Thymus (tissue), 11 donors: ENCODE measurements at regions not wholly inside any gene's neighbourhood (a gene's known extent, or its start where the extent isn't known, plus 50 kb on each side); places are given as distances from the start of the nearest gene placed in this dataset.

Source experiments
- DNase-seq, 9 donors: peaks; one replicate each; pipeline ENCODE4 v3.0.0-alpha.2; 2013; ENCODE audit warnings: low spot score in 9 of 9, low read depth in 6 of 9, missing footprints in 1 of 9
- H3K27ac ChIP-seq, 2 donors: one replicate each; pipeline ENCODE4 v1.5.1; 2013; ENCODE audit warnings: control low read depth in 1 of 2, low read depth in 1 of 2, low read length in 1 of 2, mild to moderate bottlenecking in 1 of 2, moderate library complexity in 1 of 2
- H3K27me3 ChIP-seq, 2 donors: one replicate each; pipeline ENCODE4 v1.5.1; 2013; ENCODE audit warnings: low read length in 1 of 2; ENCODE audit not compliant: control insufficient read depth in 2 of 2, insufficient read depth in 1 of 2
- H3K36me3 ChIP-seq, 2 donors: one replicate each; pipeline ENCODE4 v1.5.1; 2013; ENCODE audit warnings: low read length in 1 of 2, mild to moderate bottlenecking in 1 of 2, moderate library complexity in 1 of 2; ENCODE audit not compliant: control insufficient read depth in 2 of 2, insufficient read depth in 2 of 2
- H3K4me1 ChIP-seq, 2 donors: one replicate each; pipeline ENCODE4 v1.5.1; 2013; ENCODE audit warnings: low read length in 2 of 2; ENCODE audit not compliant: control insufficient read depth in 2 of 2, insufficient read depth in 2 of 2
- H3K4me3 ChIP-seq, 2 donors: one replicate each; pipeline ENCODE4 v1.5.1; 2013; ENCODE audit warnings: low read length in 2 of 2, control low read depth in 1 of 2, mild to moderate bottlenecking in 1 of 2
- H3K9me3 ChIP-seq, 2 donors: one replicate each; pipeline ENCODE4 v1.5.1; 2013; ENCODE audit warnings: low read length in 1 of 2, mild to moderate bottlenecking in 1 of 2; ENCODE audit not compliant: control insufficient read depth in 2 of 2, insufficient read depth in 1 of 2
- WGBS: extraction: QIAGEN DNeasy Blood & Tissue Kit; methylation state at CpG from one replicate; pipeline ENCODE4 v1.1.7; 2013; 5-methylcytosine and 5-hydroxymethylcytosine counted together
- donor health status: healthy.

DNA sequence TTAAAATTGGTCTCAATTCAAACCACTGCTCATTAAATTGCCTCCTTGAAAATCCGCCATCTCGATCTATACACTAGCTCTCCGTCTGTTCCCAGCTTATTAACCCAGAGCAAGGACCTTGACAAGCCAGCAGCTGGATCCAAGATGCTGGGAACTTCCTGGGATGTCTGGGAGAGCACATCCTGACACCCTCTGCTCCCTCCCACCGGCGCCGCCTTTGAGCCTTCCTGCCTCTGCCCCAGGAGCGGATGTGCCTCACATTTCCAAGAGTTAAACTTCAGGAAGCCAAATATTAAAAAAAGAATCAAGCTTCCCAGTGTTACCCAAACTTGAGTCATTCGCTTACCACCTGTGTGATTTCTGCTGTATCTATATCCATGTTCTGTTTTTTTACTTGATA is 107.9 kb downstream of the HAPSTR1 start:
- H3K27me3 ChIP-seq: no peaks in the 10 kb centered on the region
- H3K4me1 ChIP-seq: no peaks in the 10 kb centered on the region
- H3K36me3 ChIP-seq: no peaks in the 10 kb centered on the region
- no peaks in the 10 kb centered on the region for H3K9me3 ChIP-seq
- H3K4me3 ChIP-seq: no peak overlapping the region
- no peak overlapping the region for H3K27ac ChIP-seq
- WGBS: 76% methylated on average over 8 of the region's 8 CpGs
- DNase-seq: no peak

DNA sequence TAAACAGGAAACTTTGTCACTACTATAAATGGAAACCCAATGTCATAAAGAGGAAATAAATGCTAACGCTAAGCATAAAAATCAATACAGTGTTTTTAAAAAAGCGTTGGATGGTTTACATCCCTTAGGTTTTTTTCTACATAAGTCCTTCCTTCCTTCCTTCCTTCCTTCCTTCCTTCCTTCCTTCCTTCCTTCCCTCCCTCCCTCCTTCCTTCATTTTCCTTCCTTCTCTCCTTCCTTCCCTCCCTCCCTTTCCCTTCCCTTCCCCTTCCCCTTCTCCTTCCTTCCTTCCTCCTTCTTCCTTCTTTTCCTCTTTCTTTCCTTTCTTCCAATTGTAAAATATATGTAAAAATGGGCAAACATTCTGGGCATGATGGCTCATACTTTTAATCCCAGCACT is 108.3 kb downstream of the HAPSTR1 start:
- H3K27me3 ChIP-seq: no peaks in the 10 kb centered on the region
- H3K4me3 ChIP-seq: no peak overlapping the region
- no peaks in the 10 kb centered on the region for H3K4me1 ChIP-seq
- no peak overlapping the region for H3K27ac ChIP-seq
- no peak for DNase-seq
- WGBS: 87% methylated on average over 2 of the region's 2 CpGs
- no peaks in the 10 kb centered on the region for H3K36me3 ChIP-seq
- no peaks in the 10 kb centered on the region for H3K9me3 ChIP-seq

DNA sequence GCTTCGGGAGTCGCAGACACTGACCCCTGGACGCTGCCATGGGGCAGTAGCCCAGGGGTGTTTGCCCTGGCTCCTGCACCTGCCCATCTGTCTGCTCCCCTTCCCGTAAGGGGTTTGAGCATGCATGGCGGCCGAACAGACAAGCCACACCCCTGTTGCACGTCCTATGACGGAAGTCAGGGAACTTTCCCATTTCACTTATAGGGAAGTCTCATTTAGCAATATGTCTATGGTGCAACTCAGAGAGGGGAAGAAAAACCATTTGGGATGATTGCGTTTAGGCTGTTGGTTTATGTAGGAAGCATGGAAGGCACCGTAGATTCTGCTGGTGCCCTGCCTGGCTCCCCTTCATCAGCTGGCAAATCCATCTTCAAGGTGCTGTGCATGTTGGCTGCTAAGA is 112.5 kb downstream of the HAPSTR1 start:
- DNase-seq: no peak
- H3K9me3 ChIP-seq: no peaks in the 10 kb centered on the region
- no peak overlapping the region for H3K27ac ChIP-seq
- 91% methylated on average over 10 of the region's 10 CpGs for WGBS
- no peaks in the 10 kb centered on the region for H3K27me3 ChIP-seq
- peaks cover 0 to 4% of the 10 kb centered on the region in 2 donors for H3K4me1 ChIP-seq
- H3K4me3 ChIP-seq: no peak overlapping the region
- no peaks in the 10 kb centered on the region for H3K36me3 ChIP-seq

DNA sequence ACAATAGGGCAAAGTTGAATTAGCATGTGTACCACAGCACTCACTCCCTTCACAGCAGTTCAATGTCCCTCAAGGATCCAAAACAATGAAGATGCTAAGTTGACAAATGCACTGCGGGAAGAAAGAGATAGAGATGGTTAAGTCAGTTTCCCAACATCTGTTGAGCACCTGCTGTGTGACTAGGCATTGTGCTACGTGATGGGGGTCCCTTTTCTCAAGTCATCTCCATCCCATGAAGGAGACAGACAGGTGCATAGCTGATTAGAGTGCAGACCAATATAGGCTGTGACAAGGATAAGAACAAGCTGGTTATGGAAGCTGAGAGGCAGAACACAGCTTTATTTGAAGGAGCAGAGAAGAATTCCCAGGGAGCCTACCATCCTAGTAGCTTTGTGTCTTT is 114.2 kb downstream of the HAPSTR1 start:
- 71% methylated on average over 2 of the region's 2 CpGs for WGBS
- no peak for DNase-seq
- H3K27ac ChIP-seq: no peak overlapping the region
- no peaks in the 10 kb centered on the region for H3K9me3 ChIP-seq
- H3K36me3 ChIP-seq: no peaks in the 10 kb centered on the region
- no peaks in the 10 kb centered on the region for H3K27me3 ChIP-seq
- peaks cover 0 to 4% of the 10 kb centered on the region in 2 donors for H3K4me1 ChIP-seq
- no peak overlapping the region for H3K4me3 ChIP-seq

DNA sequence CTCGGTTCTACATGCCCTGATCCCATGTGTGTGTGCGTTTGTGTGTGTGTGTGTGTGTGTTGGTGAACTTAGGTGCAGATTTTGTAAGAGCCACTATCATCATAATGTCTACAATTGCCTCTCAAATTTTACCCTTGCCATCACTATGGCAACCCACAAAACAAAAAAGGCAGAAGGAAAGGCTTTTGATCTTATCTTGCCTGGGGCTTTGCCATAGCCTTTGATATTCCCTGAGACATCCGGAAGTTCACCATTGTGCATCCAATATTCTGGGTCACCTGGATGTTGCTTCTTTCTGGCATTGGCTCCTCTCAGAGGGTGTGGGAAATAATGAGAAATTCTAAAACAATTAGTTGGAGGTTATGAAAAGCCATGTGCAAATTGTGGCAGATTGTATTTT is 114.7 kb downstream of the HAPSTR1 start:
- no peak overlapping the region for H3K4me3 ChIP-seq
- no peaks in the 10 kb centered on the region for H3K27me3 ChIP-seq
- no peak for DNase-seq
- no peaks in the 10 kb centered on the region for H3K9me3 ChIP-seq
- no peaks in the 10 kb centered on the region for H3K36me3 ChIP-seq
- WGBS: 67% methylated on average over 3 of the region's 3 CpGs
- no peak overlapping the region for H3K27ac ChIP-seq
- H3K4me1 ChIP-seq: peaks cover 0 to 4% of the 10 kb centered on the region in 2 donors

DNA sequence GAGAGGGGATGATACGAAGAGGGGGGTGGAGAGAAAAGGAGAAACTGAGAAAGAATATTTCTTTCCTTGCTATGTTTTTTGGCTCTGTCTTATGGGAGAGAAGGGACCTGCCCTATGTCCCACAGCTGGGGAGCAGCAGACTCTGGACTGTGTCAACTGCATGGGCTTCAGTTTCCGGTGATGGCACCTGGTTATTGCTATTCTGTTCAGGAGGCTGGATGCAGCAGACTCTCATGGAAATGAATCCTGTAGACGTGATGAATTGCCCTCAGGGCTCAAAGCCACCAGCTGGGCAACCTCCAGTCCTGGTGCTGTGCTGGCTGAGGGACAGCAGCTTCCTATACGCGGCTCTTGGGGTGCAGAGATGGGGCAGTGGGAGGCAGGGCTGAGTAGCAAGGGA is 121.2 kb downstream of the HAPSTR1 start:
- WGBS: 73% methylated on average over 5 of the region's 5 CpGs
- Histone ChIP-seq H3K36me3 (no peaks in the 10 kb centered on the region), H3K4me1 (no peaks in the 10 kb centered on the region), H3K27ac (no peak overlapping the region), H3K27me3 (no peaks in the 10 kb centered on the region), H3K4me3 (no peak overlapping the region), H3K9me3 (no peaks in the 10 kb centered on the region)
- DNase-seq: no peak

DNA sequence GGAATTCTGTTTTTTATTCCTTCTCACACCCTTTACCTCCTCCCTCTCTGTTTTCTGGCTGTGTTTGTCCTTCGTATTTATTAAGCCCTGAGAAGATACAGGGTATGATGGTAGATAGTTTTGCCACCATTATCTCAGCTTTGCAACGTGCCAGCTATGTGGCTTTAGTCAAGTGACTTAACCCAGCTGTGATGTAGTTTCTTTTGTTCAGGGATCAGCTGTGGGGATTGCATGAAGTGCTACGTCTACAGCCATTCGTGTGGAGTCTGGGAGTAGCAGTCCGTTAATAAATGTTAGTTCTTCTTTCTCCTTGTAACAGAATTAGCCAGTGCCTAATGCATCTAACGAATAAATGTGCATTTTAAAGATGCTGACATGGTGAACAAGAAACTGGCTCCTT is 128.4 kb downstream of the HAPSTR1 start:
- H3K36me3 ChIP-seq: no peaks in the 10 kb centered on the region
- H3K9me3 ChIP-seq: no peaks in the 10 kb centered on the region
- H3K27me3 ChIP-seq: no peaks in the 10 kb centered on the region
- H3K4me1 ChIP-seq: no peaks in the 10 kb centered on the region
- H3K4me3 ChIP-seq: no peak overlapping the region
- 58% methylated on average over 6 of the region's 6 CpGs for WGBS
- no peak overlapping the region for H3K27ac ChIP-seq
- DNase-seq: no peak

DNA sequence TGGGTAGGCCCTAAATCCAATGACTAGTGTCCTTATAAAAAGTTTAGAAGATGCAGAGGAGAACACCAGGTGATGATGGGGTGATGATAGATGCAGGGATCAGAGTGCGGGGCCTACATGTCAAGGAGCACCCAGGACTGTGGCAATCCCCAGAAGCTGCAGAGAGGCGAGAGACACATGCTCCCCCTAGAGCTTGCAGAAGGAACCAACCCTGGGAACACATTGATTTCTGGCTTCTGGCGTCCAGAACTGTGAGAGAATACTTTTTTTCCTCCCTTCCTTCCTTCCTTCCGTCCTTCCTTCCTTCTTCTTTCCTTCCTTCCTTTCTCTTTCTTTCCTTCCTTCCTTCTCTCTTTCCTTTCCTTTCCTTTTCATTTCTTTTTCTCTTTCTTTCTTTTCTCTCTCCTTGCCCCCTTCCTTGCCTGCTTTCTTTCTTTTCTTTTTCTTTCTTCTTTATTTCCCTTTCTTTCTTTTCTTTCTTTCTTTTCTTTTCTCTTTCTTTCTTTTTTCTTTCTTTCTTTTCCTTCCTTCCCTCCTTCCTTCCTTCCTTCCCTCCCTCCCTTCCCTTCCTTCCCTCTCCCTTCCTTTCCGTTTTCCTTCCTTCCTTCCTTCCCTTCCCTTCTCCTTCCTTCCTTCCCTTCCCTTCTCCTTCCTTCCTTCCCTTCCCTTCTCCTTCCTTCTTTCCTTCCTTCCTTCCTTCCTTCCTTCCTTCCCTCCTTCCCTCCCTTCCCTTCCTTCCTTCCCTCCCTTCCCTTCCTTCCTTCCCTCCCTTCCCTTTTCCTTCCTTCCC is 134.3 kb downstream of the HAPSTR1 start:
- Histone ChIP-seq H3K9me3 (no peaks in the 10 kb centered on the region), H3K27ac (no peak overlapping the region), H3K4me3 (no peak overlapping the region), H3K27me3 (no peaks in the 10 kb centered on the region), H3K4me1 (no peaks in the 10 kb centered on the region), H3K36me3 (no peaks in the 10 kb centered on the region)
- WGBS: 59% methylated on average over 5 of the region's 5 CpGs
- no peak for DNase-seq

DNA sequence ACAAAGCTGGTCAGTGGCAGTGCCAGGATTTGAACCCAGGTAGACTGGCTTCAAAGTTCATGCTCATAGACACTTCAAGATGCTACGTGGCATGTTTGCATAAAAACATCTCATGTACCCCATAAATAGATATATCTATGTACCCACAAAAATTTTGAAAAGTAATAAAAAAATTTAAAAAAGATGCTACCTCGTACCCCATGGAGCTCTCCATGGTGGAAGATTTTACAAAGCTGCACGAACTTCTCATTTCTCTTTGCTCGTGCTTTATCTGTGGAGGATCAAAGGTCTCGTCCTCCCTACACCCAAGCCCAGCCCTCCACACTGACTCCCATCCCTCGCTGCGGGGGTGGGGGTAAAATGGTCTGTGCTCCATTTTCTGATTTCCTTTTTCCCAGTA is 135.5 kb downstream of the HAPSTR1 start:
- WGBS: 80% methylated on average over 7 of the region's 7 CpGs
- Histone ChIP-seq H3K36me3 (no peaks in the 10 kb centered on the region), H3K4me3 (no peak overlapping the region), H3K4me1 (no peaks in the 10 kb centered on the region), H3K27ac (no peak overlapping the region), H3K27me3 (no peaks in the 10 kb centered on the region), H3K9me3 (no peaks in the 10 kb centered on the region)
- no peak for DNase-seq
